Central memory CD4-positive, alpha-beta T cell (primary cell): ENCODE measurements at regions not wholly inside any gene's neighbourhood (a gene's known extent, or its start where the extent isn't known, plus 50 kb on each side); places are given as distances from the start of the nearest gene placed in this dataset.
"Not testable (repeated sequence)": the region's sequence is repeated elsewhere in the genome, so short reads cannot be mapped to it uniquely, and the experiment has no call there.

Experiments used
- DNase-seq: peaks from one replicate; pipeline ENCODE4 v3.0.0; 2022

- no peak for DNase-seq
Observed at GRCh38 chr9:90044710-90045151, 439.9 kb downstream of the GADD45G start.

GRCh38 chr9:90046317-90046861, 441.6 kb downstream of the GADD45G start:
- DNase-seq, result no peak

- DNase-seq, result no peak
Observed at GRCh38 chr9:90047828-90048227, 443.0 kb downstream of the GADD45G start.

DNA sequence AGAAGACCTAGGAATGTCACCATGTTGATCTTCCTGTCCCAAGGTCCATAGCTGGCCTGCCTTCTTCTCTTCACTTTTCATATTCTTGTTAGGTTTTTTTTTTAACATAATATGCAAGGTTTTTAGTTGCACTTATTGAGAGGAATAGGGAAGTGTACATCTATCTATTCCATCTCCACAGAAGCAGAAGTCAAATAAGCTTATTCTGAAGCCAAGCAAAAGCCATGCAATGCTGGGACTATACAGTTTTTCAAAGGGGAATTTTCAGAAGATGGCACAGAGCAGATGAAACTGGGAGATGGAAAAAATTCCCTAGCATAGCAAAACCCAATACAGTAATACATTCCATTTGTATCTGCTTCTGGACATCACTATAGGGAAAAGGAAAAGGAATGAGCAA, 447.6 kb downstream of the GADD45G start:
- DNase-seq, result no peak

- no peak for DNase-seq
Observed at GRCh38 chr9:90053027-90053426, 448.2 kb downstream of the GADD45G start.

DNA sequence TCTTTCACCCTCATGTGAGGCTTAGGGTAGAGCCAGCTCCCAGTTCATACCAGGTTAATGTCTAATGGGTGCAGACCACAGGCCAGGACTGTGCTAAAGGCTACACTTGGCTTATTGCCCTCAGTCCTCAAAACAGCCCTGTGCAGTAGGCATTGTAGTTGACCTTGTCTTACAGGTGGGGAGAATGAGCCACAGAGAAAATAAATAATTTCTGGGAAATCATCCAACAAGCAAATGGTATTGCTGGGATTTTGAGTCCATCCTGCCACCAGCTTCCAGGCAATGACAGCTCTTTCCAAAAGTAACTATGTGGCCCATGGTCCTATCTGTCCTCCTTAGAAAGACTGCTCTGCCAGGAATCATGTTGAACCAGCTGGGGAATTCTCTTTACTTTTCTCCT, 450.0 kb downstream of the GADD45G start:
- DNase-seq, result no peak

- DNase-seq, result no peak
Observed at GRCh38 chr9:90055226-90055625, 450.4 kb downstream of the GADD45G start.

DNA sequence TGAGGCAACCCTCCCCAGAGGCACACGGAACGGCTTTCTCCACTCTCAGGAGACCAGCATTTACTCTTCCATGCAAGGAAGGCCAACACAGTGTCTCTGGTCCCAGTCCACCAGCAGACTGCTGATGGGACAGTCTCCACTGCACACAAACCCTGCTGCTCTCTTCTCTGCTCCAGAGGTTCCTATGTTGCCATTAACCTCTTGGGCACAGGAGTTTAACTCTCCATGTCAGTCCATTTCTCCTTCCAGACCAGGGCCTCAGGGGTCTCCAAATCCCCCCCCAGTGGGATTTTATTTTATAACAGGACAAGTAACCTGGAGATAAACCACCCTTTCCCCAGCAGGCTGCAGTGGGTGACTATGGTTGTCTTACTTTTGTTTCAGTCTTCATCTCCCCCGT, 452.5 kb downstream of the GADD45G start:
- DNase-seq, result no peak

- no peak for DNase-seq
Observed at GRCh38 chr9:90058182-90058763, 453.5 kb downstream of the GADD45G start.

GRCh38 chr9:90059436-90059835, 454.6 kb downstream of the GADD45G start:
- no peak for DNase-seq

- DNase-seq, result no peak
Observed at GRCh38 chr9:90060256-90060655, 455.4 kb downstream of the GADD45G start.

GRCh38 chr9:90061187-90061586, 456.4 kb downstream of the GADD45G start:
- DNase-seq, result no peak

DNA sequence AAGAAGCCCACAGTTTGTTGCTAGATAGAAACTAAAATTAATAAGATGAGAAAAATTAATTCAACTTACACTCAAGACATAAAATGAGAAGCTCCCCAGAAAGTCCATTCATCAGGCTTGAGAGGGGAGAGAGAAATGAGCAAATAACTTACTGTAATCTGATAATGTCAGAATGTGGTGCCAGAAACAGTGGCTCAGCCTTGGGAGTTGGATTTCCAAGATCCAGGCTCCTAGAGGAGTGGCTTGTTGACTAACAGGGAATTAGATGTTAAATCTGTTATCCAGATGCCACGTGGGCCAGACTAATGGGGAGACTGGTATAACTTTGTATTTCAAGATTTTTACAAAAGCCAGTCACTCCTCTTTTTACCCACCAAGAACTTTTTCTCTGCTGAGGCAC, 458.2 kb downstream of the GADD45G start:
- no peak for DNase-seq

DNA sequence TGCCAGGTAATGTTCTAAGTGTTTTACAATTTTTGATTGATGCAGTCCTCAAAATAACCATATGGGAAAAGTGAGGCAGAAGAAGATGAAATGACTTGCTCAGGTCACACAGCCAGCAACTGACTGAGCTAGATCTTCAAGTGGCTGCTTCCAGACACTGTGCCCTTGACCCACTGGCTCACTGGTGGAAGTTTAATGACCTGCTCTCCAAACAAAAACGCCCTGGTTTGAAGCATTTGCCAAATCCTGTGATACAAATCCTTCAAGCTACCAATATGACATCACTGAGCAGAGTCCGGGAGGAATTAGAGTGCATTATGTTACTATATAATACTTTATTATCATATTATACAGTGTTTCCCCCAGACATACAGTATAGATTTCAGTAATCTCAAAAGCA, 459.4 kb downstream of the GADD45G start:
- no peak for DNase-seq

- no peak for DNase-seq
Observed at GRCh38 chr9:90064971-90065370, 460.2 kb downstream of the GADD45G start.

DNA sequence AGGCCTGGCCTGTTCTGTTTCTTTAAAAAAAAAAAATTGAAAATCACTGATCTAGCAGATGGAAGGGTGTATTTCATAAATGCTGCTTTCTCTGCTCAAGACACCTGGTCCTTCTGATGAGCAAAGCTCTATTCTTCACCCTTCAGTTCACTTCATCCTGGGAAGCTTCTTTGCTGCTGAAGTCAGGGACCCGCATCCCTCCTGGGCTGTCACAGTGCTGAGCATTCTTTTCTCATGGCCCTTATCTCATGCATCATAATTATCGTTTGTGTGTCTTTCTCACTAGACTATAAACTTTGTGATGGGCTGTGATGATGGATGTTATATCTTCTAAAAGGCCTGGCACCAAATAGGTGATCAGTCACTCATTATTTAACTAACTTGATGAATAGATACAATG, 461.0 kb downstream of the GADD45G start:
- no peak for DNase-seq

DNA sequence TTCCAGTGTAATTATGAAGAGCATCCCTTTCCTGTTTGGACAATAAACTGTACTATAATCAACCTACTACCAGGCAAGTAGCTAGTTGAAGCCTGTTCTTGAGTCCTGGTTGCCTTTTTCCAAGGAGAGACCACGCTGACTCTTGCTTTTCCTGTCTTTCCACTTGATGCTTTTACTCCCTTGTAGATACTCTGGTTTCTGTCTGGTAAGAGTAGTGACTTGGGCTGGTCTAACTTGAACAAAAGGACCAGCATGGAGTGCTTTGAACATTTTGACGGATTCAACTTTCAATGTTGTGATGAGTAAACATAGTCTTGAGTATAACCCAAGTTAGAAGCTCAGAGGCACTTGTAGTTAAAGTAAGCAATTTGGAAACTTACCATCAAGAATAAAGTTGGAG, 464.3 kb downstream of the GADD45G start:
- DNase-seq, result no peak

- DNase-seq, result no peak
Observed at GRCh38 chr9:90070056-90070455, 465.2 kb downstream of the GADD45G start.

GRCh38 chr9:90070469-90070868, 465.7 kb downstream of the GADD45G start:
- DNase-seq, result no peak

- no peak for DNase-seq
Observed at GRCh38 chr9:90070931-90071660, 466.3 kb downstream of the GADD45G start.

- no peak for DNase-seq
Observed at GRCh38 chr9:90073186-90073945, 468.6 kb downstream of the GADD45G start.

DNA sequence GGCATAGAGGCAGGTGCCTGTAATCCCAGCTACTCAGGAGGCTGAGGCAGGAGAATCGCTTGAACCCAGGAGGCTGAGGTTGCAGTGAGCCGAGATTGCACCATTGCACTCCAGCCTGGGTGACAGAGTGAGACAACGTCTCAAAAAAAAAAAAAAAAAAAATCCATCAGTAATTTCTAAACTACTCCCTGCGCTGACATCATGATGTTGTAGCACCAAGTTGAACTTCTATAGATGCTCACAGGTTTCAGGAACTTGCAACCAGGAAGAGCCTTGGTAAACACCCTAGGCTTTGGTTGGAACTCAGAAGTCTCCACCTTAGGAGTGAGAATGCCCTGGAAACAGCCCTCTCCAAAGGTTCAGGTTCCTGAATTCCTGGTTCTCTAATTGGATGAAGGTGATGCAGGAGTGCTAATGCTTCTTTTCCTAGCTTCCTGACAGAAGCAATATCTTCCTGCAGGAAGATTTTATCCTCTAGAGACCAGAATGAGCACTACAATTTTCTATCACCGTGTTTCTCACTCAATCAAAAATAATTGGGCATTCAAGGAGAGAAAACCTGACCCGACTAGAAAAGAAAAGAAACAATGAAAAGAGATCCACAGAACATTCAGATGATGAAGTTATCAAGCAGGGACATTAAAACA, 469.6 kb downstream of the GADD45G start:
- DNase-seq, result no peak

DNA sequence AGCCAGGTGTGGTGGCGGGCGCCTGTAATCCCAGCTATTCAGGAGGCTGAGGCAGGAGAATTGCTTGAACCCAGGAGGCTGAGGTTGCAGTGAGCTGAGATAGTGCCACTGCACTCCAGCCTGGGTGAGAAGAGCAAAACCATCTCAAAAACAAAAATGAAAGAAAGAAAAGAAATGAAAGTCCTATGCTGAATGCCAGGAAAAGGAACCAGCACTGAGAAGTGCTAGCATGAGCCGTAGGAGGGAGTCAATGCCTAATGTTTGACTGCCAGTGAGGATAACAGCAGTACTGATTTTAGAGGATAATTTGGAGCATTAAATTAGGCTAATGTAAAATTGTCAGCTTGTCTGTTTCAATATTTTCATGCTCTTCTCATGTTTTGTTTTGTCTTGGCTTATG, 472.8 kb downstream of the GADD45G start:
- DNase-seq, result not testable (repeated sequence)
